NCI-H82 treated with DMSO at 0.1 percent for 48 hours (cell line): ENCODE measurements at regions not wholly inside any gene's neighbourhood (a gene's known extent, or its start where the extent isn't known, plus 50 kb on each side); places are given as distances from the start of the nearest gene placed in this dataset.
"Not testable (repeated sequence)": the region's sequence is repeated elsewhere in the genome, so short reads cannot be mapped to it uniquely, and the experiment has no call there.

Experiments used
- DNase-seq: peaks from one replicate; lab custom pipeline; 2025; ENCODE audit not compliant: unreplicated experiment; lab: John Stamatoyannopoulos, UW

DNA sequence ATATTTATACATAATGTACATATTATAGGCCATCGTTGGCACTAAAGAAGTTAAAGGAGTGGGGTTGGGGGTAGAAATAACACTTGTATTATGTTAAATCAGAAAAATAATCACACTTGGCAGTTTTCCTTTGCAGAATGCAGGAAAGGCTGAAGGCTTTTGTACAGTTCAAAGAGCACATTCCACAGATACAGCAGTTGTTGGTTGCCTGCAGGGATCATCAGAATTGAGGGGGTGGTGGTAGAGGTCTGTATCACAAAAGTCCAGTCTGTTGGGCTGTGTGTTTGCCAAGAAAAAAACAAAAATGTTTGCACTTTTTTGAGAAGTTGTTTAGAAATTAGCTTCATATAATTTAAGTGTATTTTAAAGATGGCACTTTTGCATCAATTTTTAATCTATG is 231.8 kb upstream of the FOXP2 start:
- DNase-seq, result no peak

DNA sequence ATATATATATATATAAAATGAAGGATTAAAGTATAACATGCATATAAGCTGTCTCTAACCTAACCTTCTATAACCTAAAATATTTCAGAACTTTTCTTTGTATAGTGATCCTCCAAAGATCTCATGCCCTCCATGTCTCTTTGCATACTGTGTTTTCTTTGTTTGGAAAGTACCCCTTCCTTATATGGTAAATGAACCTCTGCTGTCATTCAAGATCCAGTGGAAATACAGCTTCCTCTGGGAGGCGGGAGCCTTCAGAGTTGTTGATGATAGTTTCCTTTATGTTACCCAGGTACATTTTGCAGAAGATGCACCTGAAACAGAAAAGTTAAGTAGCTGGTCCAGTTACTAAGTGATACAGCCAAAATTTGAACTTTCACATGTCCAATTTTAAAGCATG is 233.3 kb upstream of the FOXP2 start:
- no peak for DNase-seq

DNA sequence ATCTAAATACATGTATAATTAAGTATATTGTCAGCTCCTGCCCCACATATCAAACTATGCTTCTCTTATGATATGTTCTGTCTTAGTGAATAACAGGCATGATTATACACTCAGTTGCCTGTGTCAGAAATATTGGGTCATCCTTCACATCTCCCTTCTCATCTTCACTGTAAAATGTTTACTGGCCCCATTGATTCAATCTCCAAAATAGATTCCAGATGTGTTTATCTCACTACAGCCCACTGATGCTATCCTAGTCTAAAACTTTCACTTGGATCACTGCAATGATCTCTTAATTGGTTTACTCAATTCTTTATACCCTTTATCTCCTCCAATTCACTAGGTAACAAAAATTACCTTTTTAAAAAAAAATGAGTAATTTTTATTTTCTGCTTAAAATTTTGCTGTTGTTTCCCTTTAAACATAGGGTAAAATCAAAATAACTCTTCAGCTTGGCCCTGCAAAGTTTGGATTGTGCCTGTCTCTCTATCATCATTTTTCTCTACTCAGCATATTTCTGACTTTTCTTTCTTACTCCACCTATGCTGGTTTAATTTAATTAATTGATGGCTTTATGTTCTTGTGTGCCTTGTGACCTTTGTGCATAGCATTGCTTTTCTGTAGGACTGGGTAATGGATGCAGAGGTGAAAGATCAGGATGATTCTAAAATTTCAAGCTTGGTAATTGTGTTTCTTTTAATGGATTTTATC is 233.9 kb upstream of the FOXP2 start:
- no peak for DNase-seq

GRCh38 chr7:114175125-114175524 is 239.5 kb upstream of the FOXP2 start:
- no peak for DNase-seq

DNA sequence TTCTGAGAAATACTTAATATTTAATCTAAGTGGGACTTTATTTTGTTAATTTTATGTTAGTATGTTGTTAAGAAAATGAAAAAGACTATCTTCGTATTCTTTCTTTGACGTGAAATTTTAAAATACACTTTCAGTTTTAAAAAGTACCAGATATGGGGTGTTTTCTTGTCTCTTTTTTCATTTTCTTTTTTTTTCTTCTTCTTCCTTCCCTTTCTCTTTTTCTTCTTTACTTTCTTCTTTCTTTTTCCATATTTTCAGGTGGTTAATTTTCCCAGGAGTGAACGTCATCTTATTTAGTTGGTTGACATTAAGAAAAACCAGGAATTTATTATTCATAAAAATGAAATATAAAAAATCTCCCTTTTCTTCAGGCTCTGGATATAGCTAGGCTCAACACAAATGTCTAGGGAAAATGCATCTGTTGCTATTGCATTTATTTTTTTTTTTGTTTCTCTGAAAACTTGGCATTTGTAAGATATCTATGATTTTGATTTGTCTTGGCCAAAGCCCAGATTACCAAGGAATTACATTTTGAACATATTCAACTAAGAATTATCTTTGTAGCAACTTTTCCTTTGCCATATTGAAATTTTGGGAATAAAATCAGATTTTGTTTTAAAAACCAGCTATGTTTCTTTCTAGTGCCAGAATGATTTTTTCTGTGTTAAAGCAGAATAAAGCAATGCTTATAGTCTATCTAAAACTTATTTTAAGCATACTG is 241.3 kb upstream of the FOXP2 start:
- DNase-seq, result no peak

DNA sequence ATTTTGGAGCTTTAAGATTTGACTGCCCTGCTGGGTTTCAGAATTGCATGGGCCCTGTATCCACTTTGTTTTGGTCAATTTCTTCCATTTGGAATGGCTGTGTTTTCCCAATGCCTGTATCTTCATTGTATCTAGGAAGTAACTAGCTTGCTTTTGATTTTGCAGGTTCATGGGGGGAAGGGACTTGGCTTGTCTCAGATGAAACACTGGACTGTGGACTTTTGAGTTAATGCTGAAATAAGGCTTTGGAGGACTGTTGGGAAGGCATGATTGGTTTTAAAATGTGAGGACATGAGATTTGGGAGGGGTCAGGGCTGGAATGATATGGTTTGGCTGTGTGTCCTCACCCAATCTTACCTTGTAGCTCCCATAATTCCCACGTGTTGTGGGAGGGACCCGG is 245.2 kb upstream of the FOXP2 start:
- not testable (repeated sequence) for DNase-seq

- no peak for DNase-seq
Measured at GRCh38 chr7:114160925-114161324, 242.1 kb upstream of the PPP1R3A start.

GRCh38 chr7:114158854-114159253 is 240.0 kb upstream of the PPP1R3A start:
- no peak for DNase-seq

DNA sequence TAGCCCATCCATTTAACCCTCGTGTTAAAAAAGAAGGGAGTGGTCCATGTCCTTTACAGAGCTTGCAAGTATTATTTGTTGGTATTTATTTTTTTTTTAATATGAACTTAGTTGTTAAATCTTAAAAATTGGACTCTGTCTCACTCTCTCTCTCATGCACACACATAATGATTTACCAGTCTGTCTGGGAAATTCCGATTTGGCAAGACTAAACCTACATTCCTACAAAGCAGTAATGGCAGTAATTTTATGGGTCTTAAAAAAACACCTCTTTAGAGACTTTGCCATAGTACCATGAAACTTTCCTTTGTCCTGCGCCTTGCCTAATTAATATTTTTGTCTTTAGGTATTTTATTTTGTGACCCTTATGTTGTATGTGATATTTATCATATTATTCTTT is 239.5 kb upstream of the PPP1R3A start:
- no peak for DNase-seq

DNA sequence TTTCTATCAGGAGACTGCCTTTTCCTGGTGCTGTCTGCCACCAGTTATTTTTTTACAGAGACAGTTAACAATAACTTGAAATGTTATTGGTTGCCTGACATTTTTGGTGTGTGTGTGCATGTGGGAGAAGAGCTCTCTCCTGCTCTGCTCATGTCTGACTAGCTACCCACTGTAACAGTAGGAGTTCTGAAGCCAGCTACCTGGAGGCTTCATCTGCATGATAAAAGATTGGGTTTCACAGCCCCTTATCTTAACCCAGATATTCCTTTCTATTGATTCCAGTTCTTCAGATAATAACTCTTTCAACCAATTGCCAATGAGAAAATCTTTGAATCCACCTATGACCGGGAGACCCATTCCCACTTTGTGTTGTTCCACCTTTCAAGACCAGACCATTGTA is 237.4 kb upstream of the PPP1R3A start:
- DNase-seq, result no peak

GRCh38 chr7:114155116-114156110 is 236.6 kb upstream of the PPP1R3A start:
- DNase-seq, result no peak

GRCh38 chr7:114153700-114154099 is 234.9 kb upstream of the PPP1R3A start:
- no peak for DNase-seq

GRCh38 chr7:114152314-114152938 is 233.6 kb upstream of the PPP1R3A start:
- DNase-seq, result no peak

DNA sequence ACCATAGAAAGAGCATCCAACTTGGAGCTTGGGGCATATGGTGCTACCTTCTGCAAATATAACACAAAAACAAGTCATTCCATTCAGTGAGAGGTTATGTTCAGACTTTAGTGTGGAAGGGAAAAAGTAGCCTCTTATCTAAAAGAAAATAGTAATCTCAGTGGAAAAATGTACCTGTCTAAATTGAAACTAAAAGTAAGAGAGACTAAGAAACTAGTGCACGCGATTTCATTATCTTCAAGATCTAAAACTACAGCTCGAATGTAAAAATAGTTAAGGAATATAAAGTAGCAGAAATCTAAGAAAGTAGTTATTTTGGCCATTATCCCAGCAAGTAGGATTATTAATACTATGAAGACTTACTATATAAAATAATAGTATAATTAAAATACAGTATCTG is 233.0 kb upstream of the PPP1R3A start:
- no peak for DNase-seq

DNA sequence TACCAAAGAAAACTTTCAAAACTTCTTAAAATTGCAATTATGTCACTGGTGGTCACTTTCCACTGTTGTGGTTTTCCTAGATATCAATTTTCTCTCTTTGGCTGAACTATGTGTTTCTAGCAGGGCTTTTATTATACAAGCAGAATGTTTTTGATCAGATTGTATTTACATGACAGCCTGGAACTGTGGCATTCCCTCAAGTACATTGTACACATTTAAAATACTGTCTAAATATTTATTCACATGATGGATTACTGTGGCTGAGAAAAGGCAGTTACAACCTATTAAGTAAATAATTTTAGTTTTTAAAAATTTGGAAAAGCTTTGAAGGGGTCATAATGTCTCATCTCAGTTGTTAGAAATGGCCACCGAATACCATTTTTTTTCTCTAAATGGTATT is 231.9 kb upstream of the PPP1R3A start:
- no peak for DNase-seq

GRCh38 chr7:114148779-114149178 is 230.0 kb upstream of the PPP1R3A start:
- no peak for DNase-seq

GRCh38 chr7:114141415-114141814 is 222.6 kb upstream of the PPP1R3A start:
- DNase-seq, result no peak

DNA sequence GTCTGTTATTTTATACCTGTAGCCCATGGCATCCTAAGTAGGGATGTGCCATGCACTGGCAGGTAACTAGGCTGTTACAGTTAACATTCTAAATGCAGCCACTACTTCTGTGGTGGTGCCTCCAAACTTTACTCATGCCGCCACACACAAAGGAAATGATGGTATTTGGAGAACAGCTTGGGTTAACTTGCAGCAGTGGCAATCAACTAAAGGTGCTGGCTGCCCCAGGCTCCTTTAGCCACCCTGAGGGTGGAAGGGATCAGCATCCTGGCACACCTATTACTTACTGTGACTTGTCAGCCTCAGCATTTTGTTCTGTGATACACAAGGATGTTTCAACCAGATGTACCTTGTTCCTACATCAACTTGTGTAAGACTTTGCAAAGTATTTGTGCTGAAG is 221.8 kb upstream of the PPP1R3A start:
- DNase-seq, result no peak

GRCh38 chr7:114139690-114140089 is 220.9 kb upstream of the PPP1R3A start:
- DNase-seq, result not testable (repeated sequence)

GRCh38 chr7:114138587-114138986 is 219.8 kb upstream of the PPP1R3A start:
- no peak for DNase-seq

- DNase-seq, result no peak
Measured at GRCh38 chr7:114133717-114134116, 214.9 kb upstream of the PPP1R3A start.
